GM23248 (cell line): ENCODE measurements at regions not wholly inside any gene's neighbourhood (a gene's known extent, or its start where the extent isn't known, plus 50 kb on each side); places are given as distances from the start of the nearest gene placed in this dataset.
A peak's percentile ranks its signal among the peaks of the same experiment; 100 is the strongest.

Experiments
- DNase-seq: peaks from one replicate; pipeline ENCODE4 v3.0.0-alpha.2; 2015
- H2AFZ ChIP-seq: fragments of 200-600 bp; sonication (generic); 2 replicates; pipeline ENCODE4 v1.6.1; 2016; ENCODE audit warnings: antibody characterized with exemption
- H3F3A ChIP-seq: fragments of 200-600 bp; sonication (generic); 2 replicates; pipeline ENCODE4 v1.6.1; 2016; ENCODE audit warnings: mild to moderate bottlenecking, antibody characterized with exemption, mixed run types; ENCODE audit not compliant: insufficient read depth
- H3K27ac ChIP-seq: fragments of 200-600 bp; sonication (generic); 2 replicates; pipeline ENCODE4 v1.5.1; 2016; ENCODE audit warnings: mild to moderate bottlenecking
- H3K27me3 ChIP-seq: fragments of 200-600 bp; sonication (generic); replicated peaks from 2 replicates; pipeline ENCODE4 v1.6.1; 2016; ENCODE audit warnings: mild to moderate bottlenecking; ENCODE audit not compliant: insufficient read depth
- H3K36me3 ChIP-seq: fragments of 200-600 bp; sonication (generic); 2 replicates; pipeline ENCODE4 v1.6.1; 2016; ENCODE audit warnings: low read depth, mild to moderate bottlenecking
- H3K4me1 ChIP-seq: fragments of 200-600 bp; sonication (generic); 2 replicates; pipeline ENCODE4 v1.6.1; 2016; ENCODE audit warnings: mild to moderate bottlenecking; ENCODE audit not compliant: insufficient read depth
- H3K4me2 ChIP-seq: fragments of 200-600 bp; sonication (generic); one replicate; pipeline ENCODE4 v1.6.1; 2016; ENCODE audit warnings: mild to moderate bottlenecking; ENCODE audit not compliant: unreplicated experiment
- H3K4me3 ChIP-seq: fragments of 200-600 bp; sonication (generic); 2 replicates; pipeline ENCODE4 v1.5.1; 2016; ENCODE audit warnings: mild to moderate bottlenecking
- H3K79me2 ChIP-seq: fragments of 200-600 bp; sonication (generic); 2 replicates; pipeline ENCODE4 v1.6.1; 2016; ENCODE audit warnings: mild to moderate bottlenecking; ENCODE audit not compliant: insufficient read depth
- H3K9ac ChIP-seq: fragments of 200-600 bp; sonication (generic); 2 replicates; pipeline ENCODE4 v1.6.1; 2016; ENCODE audit warnings: mild to moderate bottlenecking
- H3K9me2 ChIP-seq: fragments of 200-600 bp; sonication (generic); 2 replicates; pipeline ENCODE4 v1.6.1; 2016; ENCODE audit warnings: mixed run types, mild to moderate bottlenecking, moderate library complexity; ENCODE audit not compliant: insufficient read depth
- H3K9me3 ChIP-seq: fragments of 200-600 bp; sonication (generic); one replicate; pipeline ENCODE4 v1.6.1; 2017; ENCODE audit warnings: low read depth
- H4K20me1 ChIP-seq: fragments of 200-600 bp; sonication (generic); 2 replicates; pipeline ENCODE4 v1.6.0; 2016; ENCODE audit not compliant: insufficient read depth
- EZH2 ChIP-seq: fragments of 200-600 bp; sonication (generic); IDR thresholded peaks from 2 replicates; pipeline ENCODE4 v1.6.1; 2018; ENCODE audit warnings: antibody characterized with exemption, mild to moderate bottlenecking; ENCODE audit not compliant: insufficient read depth, poor library complexity, severe bottlenecking
- EZH2phosphoT487 ChIP-seq: fragments of 200-600 bp; sonication (generic); IDR thresholded peaks from 2 replicates; pipeline ENCODE4 v1.6.1; 2018; ENCODE audit warnings: antibody characterized with exemption, moderate library complexity, mild to moderate bottlenecking, low read depth; ENCODE audit not compliant: insufficient read depth
- WGBS, 2 experiments: methylation state at CpG; one replicate each; pipeline ENCODE4 v1.1.6; 2015 to 2017; ENCODE audit warnings: low lambda C conversion rate in 2 of 2, low coverage in 1 of 2; ENCODE audit errors: missing lambda C conversion rate in 2 of 2; 5-methylcytosine and 5-hydroxymethylcytosine counted together
- in situ Hi-C: fragments of 300-500 bp; cut with MboI; formaldehyde crosslinking; loops from 2 replicates; pipeline ENCODE4 v1.15.0; 2020

- in situ Hi-C loops, result no loop called here
- no peak for DNase-seq
Measured at GRCh38 chr16:50864386-50864785, 122.5 kb downstream of the CYLD start.

GRCh38 chr16:50863644-50864144 lies 121.8 kb downstream of the CYLD start:
- Histone ChIP-seq H3K27me3 (no peaks in the 10 kb centered on the region), H3K9ac (no peak overlapping the region), H4K20me1 (no peaks in the 10 kb centered on the region), H3K9me3 (no peaks in the 10 kb centered on the region), H2AFZ (no peak overlapping the region), H3K27ac (no peak overlapping the region), H3K4me3 (no peak overlapping the region), H3K4me1 (peaks cover 6% of the 10 kb centered on the region), H3F3A (0 out of 2 replicates have a peak, but pooled peaks cover 3% of the 10 kb centered on the region), H3K36me3 (no peaks in the 10 kb centered on the region), H3K4me2 (no peak overlapping the region), H3K9me2 (no peaks in the 10 kb centered on the region), H3K79me2 (no peaks in the 10 kb centered on the region)
- DNase-seq, result no peak
- in situ Hi-C loops, result no loop called here
- WGBS, 2 experiments, result 81 to 82% methylated on average over 8 of the region's 8 CpGs
- TF ChIP-seq EZH2 (no peak), EZH2phosphoT487 (no peak)

More at GRCh38 chr16:50864386-50864785, 122.5 kb downstream of the CYLD start:
- Histone ChIP-seq H3K36me3 (no peaks in the 10 kb centered on the region), H3K27ac (no peak overlapping the region), H3K4me3 (no peak overlapping the region), H2AFZ (no peak overlapping the region), H3K4me2 (no peak overlapping the region), H3K9ac (no peak overlapping the region), H4K20me1 (no peaks in the 10 kb centered on the region), H3K27me3 (no peaks in the 10 kb centered on the region), H3F3A (0 out of 2 replicates have a peak, but pooled peaks cover 3% of the 10 kb centered on the region), H3K9me2 (no peaks in the 10 kb centered on the region), H3K79me2 (no peaks in the 10 kb centered on the region), H3K9me3 (no peaks in the 10 kb centered on the region), H3K4me1 (peaks cover 6% of the 10 kb centered on the region)
- WGBS, 2 experiments, result 61 to 69% methylated on average over 5 of the region's 5 CpGs
- TF ChIP-seq EZH2 (no peak), EZH2phosphoT487 (no peak)

- Histone ChIP-seq H4K20me1 (no peaks in the 10 kb centered on the region), H2AFZ (no peak overlapping the region), H3K79me2 (no peaks in the 10 kb centered on the region), H3K4me2 (no peak overlapping the region), H3K27me3 (no peaks in the 10 kb centered on the region), H3K27ac (no peak overlapping the region), H3K4me1 (peaks cover 6% of the 10 kb centered on the region), H3K9me2 (no peaks in the 10 kb centered on the region), H3K4me3 (no peak overlapping the region), H3K9ac (no peak overlapping the region), H3K36me3 (no peaks in the 10 kb centered on the region), H3F3A (0 out of 2 replicates have a peak, but pooled peaks cover 3% of the 10 kb centered on the region), H3K9me3 (no peaks in the 10 kb centered on the region)
- WGBS, 2 experiments, result 73 to 77% methylated on average over 22 to 25 of the region's 25 CpGs
- DNase-seq, result no peak
- in situ Hi-C loops, result no loop called here
- TF ChIP-seq EZH2phosphoT487 (no peak), EZH2 (no peak)
Measured at GRCh38 chr16:50862818-50863643, 121.1 kb downstream of the CYLD start.

GRCh38 chr16:50861970-50862411 lies 120.1 kb downstream of the CYLD start:
- Histone ChIP-seq H2AFZ (no peak overlapping the region), H3K79me2 (no peaks in the 10 kb centered on the region), H3K27ac (no peak overlapping the region), H3K36me3 (no peaks in the 10 kb centered on the region), H3K4me2 (no peak overlapping the region), H3K4me1 (peaks cover 6% of the 10 kb centered on the region), H3K4me3 (no peak overlapping the region), H3K9ac (no peak overlapping the region), H3K27me3 (no peaks in the 10 kb centered on the region), H3K9me2 (no peaks in the 10 kb centered on the region), H4K20me1 (no peaks in the 10 kb centered on the region), H3K9me3 (no peaks in the 10 kb centered on the region), H3F3A (0 out of 2 replicates have a peak, but pooled peaks cover 3% of the 10 kb centered on the region)
- TF ChIP-seq EZH2phosphoT487 (no peak), EZH2 (no peak)
- WGBS, 2 experiments, result 10 to 11% methylated on average over 4 of the region's 4 CpGs
- in situ Hi-C loops, result no loop called here
- peak; percentile 68 for DNase-seq
